NB4 (cell line): ENCODE measurements at regions not wholly inside any gene's neighbourhood (a gene's known extent, or its start where the extent isn't known, plus 50 kb on each side); places are given as distances from the start of the nearest gene placed in this dataset.

ENCODE experiments used
- DNase-seq: peaks from one replicate; pipeline ENCODE4 v3.0.0; 2010; ENCODE audit warnings: low read depth
- H3K4me3 ChIP-seq: one replicate; pipeline ENCODE4 v1.5.1; 2011; ENCODE audit warnings: mild to moderate bottlenecking, low read depth, low read length, moderate library complexity
- CTCF ChIP-seq: IDR thresholded peaks from one replicate; pipeline ENCODE4 v1.5.1; 2012; ENCODE audit warnings: low read depth, low read length
- MYC ChIP-seq: IDR thresholded peaks from 2 replicates; pipeline ENCODE4 v1.6.1; 2011; ENCODE audit warnings: low read depth, low read length
- POLR2A ChIP-seq: IDR thresholded peaks from 2 replicates; pipeline ENCODE4 v1.6.1; 2011; ENCODE audit warnings: mild to moderate bottlenecking; ENCODE audit not compliant: insufficient read length; ENCODE audit errors: extremely low read depth
- TF ChIP-seq, protein P1 (sequence below): IDR thresholded peaks from 2 replicates; pipeline ENCODE4 v1.6.1; 2011; ENCODE audit warnings: low read depth, low read length

- H3K4me3 ChIP-seq = no peak overlapping the region
- TF ChIP-seq MYC (no peak), CTCF (no peak), POLR2A (no peak)
- TF ChIP-seq, protein P1, sequence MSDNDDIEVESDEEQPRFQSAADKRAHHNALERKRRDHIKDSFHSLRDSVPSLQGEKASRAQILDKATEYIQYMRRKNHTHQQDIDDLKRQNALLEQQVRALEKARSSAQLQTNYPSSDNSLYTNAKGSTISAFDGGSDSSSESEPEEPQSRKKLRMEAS = no peak
- DNase-seq = no peak
These were observed 252.7 kb downstream of the DHX35 start for GRCh38 chr20:39214828-39215227.

GRCh38 chr20:39213476-39214145, 251.5 kb downstream of the DHX35 start:
- DNase-seq = no peak
- H3K4me3 ChIP-seq = no peak overlapping the region
- TF ChIP-seq POLR2A (no peak), MYC (no peak), CTCF (no peak)
- TF ChIP-seq, protein P1 = no peak

GRCh38 chr20:39211060-39211748, 249.1 kb downstream of the DHX35 start:
- H3K4me3 ChIP-seq = no peak overlapping the region

DNA sequence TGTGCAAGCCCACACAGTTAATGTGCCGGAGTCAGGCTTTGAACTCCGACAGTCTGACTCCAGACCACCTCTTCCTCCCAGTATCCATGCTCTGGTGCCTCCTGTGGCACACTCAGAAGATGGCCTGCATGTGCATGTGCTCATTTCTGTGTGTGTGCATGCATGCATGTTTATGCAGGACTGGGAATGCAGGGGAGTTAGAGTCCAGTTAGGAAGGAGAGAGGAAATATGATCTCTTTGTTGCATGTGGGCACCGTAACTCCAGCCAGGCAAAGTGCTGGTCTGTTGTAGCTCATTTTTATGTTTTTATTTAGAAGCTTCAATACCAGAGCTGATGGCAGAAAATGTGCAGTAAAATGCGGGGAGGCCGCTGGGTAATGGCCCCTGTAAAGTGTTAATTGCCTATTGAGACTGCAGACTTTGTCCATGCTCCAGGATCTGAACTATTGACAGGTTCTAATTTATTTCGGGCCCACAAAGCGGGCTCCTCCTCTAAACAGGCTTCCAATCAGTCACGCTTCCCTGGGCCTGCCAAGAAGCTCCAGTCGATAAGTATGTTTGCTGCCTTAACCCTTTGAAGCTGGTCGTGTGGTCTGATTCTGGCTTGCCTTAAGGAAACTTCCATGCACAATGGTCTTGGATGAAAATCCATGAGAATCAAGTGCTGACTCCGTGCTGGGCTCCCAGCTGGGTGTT, 248.3 kb downstream of the DHX35 start:
- TF ChIP-seq POLR2A (no peak), MYC (no peak), CTCF (no peak)
- TF ChIP-seq, protein P1 = no peak
- no peak for DNase-seq
- H3K4me3 ChIP-seq = no peak overlapping the region

More at GRCh38 chr20:39211060-39211748, 249.1 kb downstream of the DHX35 start:
- no peak for TF ChIP-seq MYC
- TF ChIP-seq, protein P1 = no peak
- TF ChIP-seq CTCF = no peak
- TF ChIP-seq POLR2A = no peak
- no peak for DNase-seq

DNA sequence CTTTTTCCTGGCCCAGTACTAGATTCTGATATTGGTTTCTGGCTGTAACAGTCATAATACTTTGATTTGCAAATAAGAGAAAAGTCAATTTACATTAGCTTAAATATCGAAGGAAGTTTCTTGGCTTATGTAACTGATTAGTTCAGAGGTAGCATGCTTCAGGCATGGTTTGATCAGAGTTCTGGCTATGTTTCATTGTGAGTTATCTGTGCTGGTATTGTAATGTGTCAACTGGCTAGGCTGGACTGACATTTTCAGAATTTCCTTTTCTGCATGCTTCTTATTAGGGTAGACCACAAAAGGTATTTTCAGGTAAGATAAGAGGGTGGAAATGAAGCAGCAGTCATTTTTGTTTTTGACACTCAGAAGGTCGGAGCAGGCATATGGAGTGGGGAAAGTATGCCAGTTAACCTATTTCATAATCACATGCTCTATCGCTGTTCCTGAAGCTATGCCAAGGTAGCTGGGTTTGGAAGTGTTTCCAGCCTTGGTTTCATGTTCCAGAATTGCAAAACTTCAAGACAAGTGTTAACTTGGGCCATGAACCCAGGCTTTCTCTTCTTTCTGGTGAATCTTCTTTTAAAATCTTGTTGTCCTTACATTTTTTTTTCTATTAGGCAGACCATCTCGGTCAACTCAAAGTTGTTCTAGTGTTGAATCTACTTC, 244.9 kb downstream of the DHX35 start:
- no peak for DNase-seq
- TF ChIP-seq POLR2A = no peak
- TF ChIP-seq, protein P1 = no peak
- no peak for TF ChIP-seq CTCF
- no peak for TF ChIP-seq MYC
- no peak overlapping the region for H3K4me3 ChIP-seq
